ENCODE measurements at regions not wholly inside any gene's neighbourhood (a gene's known extent, or its start where the extent isn't known, plus 50 kb on each side); places are given as distances from the start of the nearest gene placed in this dataset.

DNA sequence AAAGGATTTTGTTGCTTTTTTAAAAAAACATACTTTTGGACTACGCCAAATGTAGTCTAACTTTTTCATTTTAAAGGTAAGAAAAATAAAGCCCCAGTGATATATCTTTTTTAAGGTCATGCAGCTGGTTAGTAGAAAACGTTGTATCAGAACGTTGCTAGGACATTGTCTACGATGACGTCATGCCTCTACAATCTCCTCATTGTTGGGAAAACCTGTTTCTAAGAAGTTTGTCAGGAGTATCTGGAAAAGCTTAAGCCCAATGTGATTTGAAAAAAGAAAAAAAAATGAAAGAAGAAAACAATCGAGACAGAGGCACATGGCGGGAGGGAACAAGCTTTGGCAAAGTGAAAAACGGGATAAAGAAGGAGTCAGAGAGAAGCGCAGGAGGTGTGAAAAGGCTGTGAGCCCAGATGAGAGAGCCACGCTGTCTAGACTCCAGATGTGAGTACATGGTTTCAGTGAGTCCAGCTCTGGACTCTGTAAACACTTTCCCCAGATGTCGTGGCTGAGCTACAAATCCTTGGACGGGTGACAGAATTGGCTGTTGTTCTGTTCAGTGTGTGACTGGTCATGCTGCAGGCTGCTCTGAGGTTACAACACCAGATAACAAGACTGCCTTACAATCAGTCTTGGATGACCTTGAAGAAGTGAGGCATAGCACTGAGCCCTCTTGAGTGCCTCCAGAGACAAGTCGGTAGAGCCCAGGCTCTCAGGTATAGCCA, 656.7 kb upstream of the ID4 start:
- TF ChIP-seq GATA2 (IDR thresholded peaks at IDR 0.05; ENCODE audit: low read depth, low read length) (no peak), GATA3 (IDR thresholded peaks at IDR 0.05; ENCODE audit: low read depth, low read length) (no peak)
